IMR-90 (cell line): ENCODE measurements at regions not wholly inside any gene's neighbourhood (a gene's known extent, or its start where the extent isn't known, plus 50 kb on each side); places are given as distances from the start of the nearest gene placed in this dataset.

Experiments used
- ATAC-seq: fragments of 200-7000 bp; cut with Tn5 transposase; 2 replicates; pipeline ENCODE4 v1.9.1; 2020; ENCODE audit warnings: low read depth, mild to moderate bottlenecking, moderate library complexity
- BruUV-seq: library from RNA; stranded (reverse); fragments of 400-500 nt; replicated peaks from 2 replicates; lab custom pipeline; 2021; lab: Mats Ljungman, UMichigan
- CTCF ChIA-PET: fragments of 300-600 bp; formaldehyde crosslinking; extraction: SDS; loops from one replicate; lab custom pipeline; 2021; ENCODE audit warnings: antibody characterized with exemption; lab: Yijun Ruan, JAX
- POLR2A ChIA-PET: fragments of 300-600 bp; sonication (Branson Sonifier 250); formaldehyde crosslinking; loops from one replicate; lab custom pipeline; 2022; ENCODE audit warnings: antibody characterized with exemption; ENCODE audit not compliant: unreplicated experiment; lab: Charles Lee
- DNase-seq: peaks from one replicate; pipeline ENCODE4 v3.0.0; 2013
- H2AFZ ChIP-seq: replicated peaks from 2 replicates; pipeline ENCODE3; 2013; ENCODE audit warnings: low read length, mild to moderate bottlenecking; ENCODE audit not compliant: poor library complexity
- H2AK5ac ChIP-seq: 2 replicates; pipeline ENCODE4 v1.6.1; 2013; ENCODE audit warnings: low read depth, low read length, inconsistent platforms
- H2AK9ac ChIP-seq: replicated peaks from 2 replicates; pipeline ENCODE3; 2013; ENCODE audit warnings: mild to moderate bottlenecking, low read depth, low read length, moderate library complexity; ENCODE audit not compliant: poor library complexity
- H2BK120ac ChIP-seq: 2 replicates; pipeline ENCODE4 v1.6.1; 2013; ENCODE audit warnings: low read depth, low read length, inconsistent platforms
- H2BK15ac ChIP-seq: 3 replicates; pipeline ENCODE4 v1.6.1; 2013; ENCODE audit warnings: low read depth, low read length, inconsistent platforms
- H2BK20ac ChIP-seq: 2 replicates; pipeline ENCODE4 v1.6.1; 2013; ENCODE audit warnings: low read depth, mild to moderate bottlenecking, inconsistent platforms, low read length, moderate library complexity
- H2BK5ac ChIP-seq: 2 replicates; pipeline ENCODE4 v1.6.1; 2013; ENCODE audit warnings: mild to moderate bottlenecking, low read depth, low read length, inconsistent platforms; ENCODE audit not compliant: poor library complexity, severe bottlenecking
- H3K14ac ChIP-seq: replicated peaks from 2 replicates; pipeline ENCODE4 v1.6.1; 2013; ENCODE audit warnings: low read depth, low read length, inconsistent platforms
- H3K18ac ChIP-seq: 2 replicates; pipeline ENCODE4 v1.6.1; 2013; ENCODE audit warnings: low read depth, low read length, control low read depth
- H3K23ac ChIP-seq: 2 replicates; pipeline ENCODE4 v1.6.1; 2013; ENCODE audit warnings: low read depth, low read length, inconsistent platforms
- H3K27ac ChIP-seq: 2 replicates; pipeline ENCODE4 v1.5.1; 2013; ENCODE audit warnings: mild to moderate bottlenecking, control low read depth, low read length; ENCODE audit not compliant: insufficient read depth
- H3K27me3 ChIP-seq: 2 replicates; pipeline ENCODE4 v1.6.1; 2013; ENCODE audit warnings: low read length; ENCODE audit not compliant: control insufficient read depth, insufficient read depth
- H3K36me3 ChIP-seq: 2 replicates; pipeline ENCODE4 v1.6.1; 2013; ENCODE audit warnings: low read length, mixed read lengths; ENCODE audit not compliant: control insufficient read depth, insufficient read depth
- H3K4ac ChIP-seq: 2 replicates; pipeline ENCODE4 v1.6.1; 2013; ENCODE audit warnings: low read depth, low read length, inconsistent platforms
- H3K4me1 ChIP-seq: 2 replicates; pipeline ENCODE4 v1.6.1; 2013; ENCODE audit warnings: low read length, mixed read lengths; ENCODE audit not compliant: control insufficient read depth, insufficient read depth
- H3K4me2 ChIP-seq: 2 replicates; pipeline ENCODE4 v1.6.1; 2013; ENCODE audit warnings: low read depth, mild to moderate bottlenecking, control low read depth, low read length, moderate library complexity
- H3K4me3 ChIP-seq: 2 replicates; pipeline ENCODE4 v1.5.1; 2013; ENCODE audit warnings: low read depth, mild to moderate bottlenecking, control low read depth, low read length, moderate library complexity; ENCODE audit not compliant: insufficient read depth
- H3K56ac ChIP-seq: 2 replicates; pipeline ENCODE4 v1.6.1; 2013; ENCODE audit warnings: low read length, inconsistent platforms; ENCODE audit not compliant: insufficient read depth; ENCODE audit errors: extremely low read depth
- H3K79me1 ChIP-seq, 2 experiments: 2 replicates each; pipeline ENCODE4 v1.6.1; 2013; ENCODE audit warnings: low read length in 2 of 2, inconsistent platforms in 1 of 2, low read depth in 1 of 2
- H3K9ac ChIP-seq: 2 replicates; pipeline ENCODE4 v1.6.1; 2013; ENCODE audit warnings: low read depth, low read length, control low read depth
- H3K9me1 ChIP-seq: 2 replicates; pipeline ENCODE4 v1.6.1; 2013; ENCODE audit warnings: low read length, inconsistent platforms; ENCODE audit not compliant: insufficient read depth
- H3K9me3 ChIP-seq: 2 replicates; pipeline ENCODE4 v1.6.1; 2013; ENCODE audit warnings: low read length; ENCODE audit not compliant: control insufficient read depth, insufficient read depth
- H4K20me1 ChIP-seq: 2 replicates; pipeline ENCODE4 v1.6.1; 2013; ENCODE audit warnings: low read length, inconsistent platforms; ENCODE audit not compliant: insufficient read depth
- H4K5ac ChIP-seq: 2 replicates; pipeline ENCODE4 v1.6.1; 2013; ENCODE audit warnings: mild to moderate bottlenecking, low read depth, low read length, control low read depth
- H4K8ac ChIP-seq, 2 experiments: 2 replicates each; pipeline ENCODE4 v1.6.1; 2013; ENCODE audit warnings: low read depth in 2 of 2, low read length in 2 of 2, control low read depth in 1 of 2, inconsistent platforms in 1 of 2
- H4K91ac ChIP-seq: 2 replicates; pipeline ENCODE4 v1.6.1; 2013; ENCODE audit warnings: low read depth, low read length, inconsistent platforms; ENCODE audit not compliant: insufficient read depth
- CHD1 ChIP-seq: IDR thresholded peaks from 2 replicates; pipeline ENCODE4 v1.6.1; 2012; ENCODE audit warnings: low read depth, low read length, improper control_type of control experiment
- MAFK ChIP-seq: IDR thresholded peaks from 2 replicates; pipeline ENCODE4 v1.6.1; 2012; ENCODE audit warnings: low read depth, low read length, improper control_type of control experiment
- POLR2A ChIP-seq: IDR thresholded peaks from 2 replicates; pipeline ENCODE4 v1.6.1; 2012; ENCODE audit warnings: mild to moderate bottlenecking, low read depth, low read length
- RAD21 ChIP-seq: IDR thresholded peaks from 2 replicates; pipeline ENCODE4 v1.6.1; 2012; ENCODE audit warnings: low read length, improper control_type of control experiment
- RFX5 ChIP-seq: IDR thresholded peaks from 2 replicates; pipeline ENCODE4 v1.8.0; 2012; ENCODE audit warnings: low read depth, mild to moderate bottlenecking, low read length, moderate library complexity
- WGBS, 2 experiments: methylation state at CpG; one replicate each; pipeline versions ENCODE4 v1.1.5 to v1.1.7; 2013; ENCODE audit warnings: missing lambda C conversion rate in 2 of 2; ENCODE audit not compliant: insufficient read length in 1 of 2; ENCODE audit errors: extremely low coverage in 2 of 2; 5-methylcytosine and 5-hydroxymethylcytosine counted together
- dilution Hi-C: fragments of 300-500 bp; cut with HindIII; formaldehyde crosslinking; loops from one replicate; pipeline ENCODE4 v1.14.3; 2018; ENCODE audit warnings: low sequenced_read_pairs; ENCODE audit not compliant: unreplicated experiment
- in situ Hi-C: fragments of 300-500 bp; cut with MboI; formaldehyde crosslinking; loops from 3 replicates; pipeline ENCODE4 v1.14.3; 2019; ENCODE audit warnings: low sequenced_read_pairs, inconsistent platforms, mixed read lengths
- intact Hi-C: fragments of 100-400 bp; cut with micrococcal nuclease; formaldehyde crosslinking; loops from 2 replicates; pipeline ENCODE4 v1.10.0; 2022

- no peak overlapping the region for H3K4me3 ChIP-seq
- no peak overlapping the region for H2BK20ac ChIP-seq
- intact Hi-C loops (no loop called here), in situ Hi-C loops (no loop called here), dilution Hi-C loops (no loop called here)
- no peaks in the 10 kb centered on the region; the same call in none of the 2 replicates for H3K27me3 ChIP-seq
- H3K18ac ChIP-seq, result no peak overlapping the region
- POLR2A ChIA-PET, result interaction anchor here (0.6 kb wide), 1 partner anchor 19 kb away, joined by 5 read pairs; no protein-coding TSS in a partner anchor
- no peak overlapping the region for H3K9ac ChIP-seq
- H3K27ac ChIP-seq, result no peak overlapping the region
- no peaks in the 10 kb centered on the region for H3K9me1 ChIP-seq
- TF ChIP-seq CHD1 (no peak), RAD21 (no peak), MAFK (no peak), RFX5 (no peak), POLR2A (no peak)
- H4K8ac ChIP-seq, result no peak overlapping the region
- no peaks in the 10 kb centered on the region for H3K36me3 ChIP-seq
- H2AK5ac ChIP-seq, result no peak overlapping the region
- no peak overlapping the region for H3K56ac ChIP-seq
- no peak overlapping the region for H3K14ac ChIP-seq
- H3K79me1 ChIP-seq, result no peaks in the 10 kb centered on the region
- no peak for DNase-seq
- no peak overlapping the region for H2AFZ ChIP-seq
- no peak overlapping the region for H3K4me2 ChIP-seq
- H3K4ac ChIP-seq, result no peak overlapping the region
- no peaks in the 10 kb centered on the region for H3K4me1 ChIP-seq
- H3K9me3 ChIP-seq, result 0 out of 2 replicates have a peak, but pooled peaks cover 2% of the 10 kb centered on the region
- no peak overlapping the region for H4K5ac ChIP-seq
- no peak overlapping the region for H2BK15ac ChIP-seq
- no CpG with 5 or more reads among the region's 1 CpG for WGBS, 2 experiments
- no peak overlapping the region for H2BK5ac ChIP-seq
- H4K20me1 ChIP-seq, result no peaks in the 10 kb centered on the region
- no peak overlapping the region for H2BK120ac ChIP-seq
- CTCF ChIA-PET, result interaction anchor here (2.2 kb wide), 1 partner anchor 13 kb away, joined by 6 read pairs; no protein-coding TSS in a partner anchor
- no TSS peak for BruUV-seq
- H4K91ac ChIP-seq, result no peak overlapping the region
- H2AK9ac ChIP-seq, result no peak overlapping the region
- no peak for ATAC-seq
- H3K23ac ChIP-seq, result no peak overlapping the region
Observed at GRCh38 chr12:91394903-91395302, 212.3 kb upstream of the DCN start.
